GM06990 (cell line): ENCODE measurements at regions not wholly inside any gene's neighbourhood (a gene's known extent, or its start where the extent isn't known, plus 50 kb on each side); places are given as distances from the start of the nearest gene placed in this dataset.

ENCODE experiments used
- DNase-seq: peaks from one replicate; pipeline ENCODE4 v3.0.0-alpha.2; 2011; ENCODE audit not compliant: insufficient read length; ENCODE audit errors: extremely low read depth
- H3K27me3 ChIP-seq: replicated peaks from 2 replicates; pipeline ENCODE4 v1.6.0; 2011; ENCODE audit warnings: low read length; ENCODE audit not compliant: control insufficient read depth, insufficient read depth
- H3K36me3 ChIP-seq: 2 replicates; pipeline ENCODE4 v1.5.1; 2011; ENCODE audit warnings: low read length; ENCODE audit not compliant: control insufficient read depth, insufficient read depth
- H3K4me3 ChIP-seq: replicated peaks from 2 replicates; pipeline ENCODE4 v1.5.1; 2011; ENCODE audit warnings: low read depth, mild to moderate bottlenecking, control low read depth, low read length
- TF ChIP-seq, protein P1 (sequence below): IDR thresholded peaks from 2 replicates; pipeline ENCODE4 v1.5.1; 2011; ENCODE audit warnings: low read length, control low read depth, mild to moderate bottlenecking, inconsistent platforms; ENCODE audit not compliant: insufficient read depth, poor library complexity, severe bottlenecking

DNA sequence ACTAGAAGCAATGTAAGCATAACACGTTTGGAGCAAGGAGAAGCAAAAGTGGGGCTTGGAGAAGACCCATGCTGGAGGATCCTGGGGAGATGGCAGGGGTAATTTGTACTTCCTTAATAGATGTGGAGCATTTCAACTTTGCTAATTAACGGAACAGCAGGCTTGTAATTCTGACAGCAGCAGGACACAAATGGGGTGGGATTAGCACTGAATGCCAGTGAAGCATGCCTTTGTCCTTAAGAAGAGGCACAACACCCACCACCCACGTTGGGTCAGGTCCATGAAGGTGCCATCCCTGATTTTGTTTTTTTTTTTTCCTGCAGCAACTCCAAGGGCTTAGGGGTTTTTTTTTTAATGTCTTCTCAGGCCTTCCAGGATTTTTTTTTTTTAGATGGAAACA lies 231.9 kb upstream of the ROPN1 start:
- TF ChIP-seq, protein P1, sequence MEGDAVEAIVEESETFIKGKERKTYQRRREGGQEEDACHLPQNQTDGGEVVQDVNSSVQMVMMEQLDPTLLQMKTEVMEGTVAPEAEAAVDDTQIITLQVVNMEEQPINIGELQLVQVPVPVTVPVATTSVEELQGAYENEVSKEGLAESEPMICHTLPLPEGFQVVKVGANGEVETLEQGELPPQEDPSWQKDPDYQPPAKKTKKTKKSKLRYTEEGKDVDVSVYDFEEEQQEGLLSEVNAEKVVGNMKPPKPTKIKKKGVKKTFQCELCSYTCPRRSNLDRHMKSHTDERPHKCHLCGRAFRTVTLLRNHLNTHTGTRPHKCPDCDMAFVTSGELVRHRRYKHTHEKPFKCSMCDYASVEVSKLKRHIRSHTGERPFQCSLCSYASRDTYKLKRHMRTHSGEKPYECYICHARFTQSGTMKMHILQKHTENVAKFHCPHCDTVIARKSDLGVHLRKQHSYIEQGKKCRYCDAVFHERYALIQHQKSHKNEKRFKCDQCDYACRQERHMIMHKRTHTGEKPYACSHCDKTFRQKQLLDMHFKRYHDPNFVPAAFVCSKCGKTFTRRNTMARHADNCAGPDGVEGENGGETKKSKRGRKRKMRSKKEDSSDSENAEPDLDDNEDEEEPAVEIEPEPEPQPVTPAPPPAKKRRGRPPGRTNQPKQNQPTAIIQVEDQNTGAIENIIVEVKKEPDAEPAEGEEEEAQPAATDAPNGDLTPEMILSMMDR, result no peak
- no peaks in the 10 kb centered on the region for H3K36me3 ChIP-seq
- no peak for DNase-seq
- no peak overlapping the region for H3K4me3 ChIP-seq
- no peaks in the 10 kb centered on the region for H3K27me3 ChIP-seq

- DNase-seq, result no peak
- H3K36me3 ChIP-seq, result no peaks in the 10 kb centered on the region
- H3K4me3 ChIP-seq, result no peak overlapping the region
- no peaks in the 10 kb centered on the region for H3K27me3 ChIP-seq
- TF ChIP-seq, protein P1, result no peak
These were observed 235.3 kb upstream of the ROPN1 start for GRCh38 chr3:124227150-124227630.

DNA sequence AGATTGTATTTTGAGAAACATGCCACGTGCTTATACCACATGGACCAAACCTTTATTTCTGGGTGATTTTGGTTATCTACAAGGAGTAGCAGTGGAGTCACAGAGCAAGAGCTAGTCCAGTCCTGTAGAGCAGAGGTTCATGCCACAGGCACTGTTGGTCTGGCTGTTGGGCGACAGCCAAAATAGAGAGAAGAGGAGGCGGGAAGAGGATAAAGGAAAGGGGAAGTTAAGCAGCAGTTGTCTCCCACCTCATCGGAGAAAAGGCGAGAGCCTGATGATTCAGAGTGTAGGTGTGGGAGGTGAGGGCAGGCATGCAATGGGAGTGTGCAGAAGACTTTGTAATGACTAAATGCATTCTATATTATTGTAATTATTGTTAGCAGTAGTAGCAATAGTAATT lies 237.5 kb upstream of the ROPN1 start:
- Histone ChIP-seq H3K4me3 (no peak overlapping the region), H3K27me3 (no peaks in the 10 kb centered on the region; the same call in 1 of the 2 replicates), H3K36me3 (no peaks in the 10 kb centered on the region)
- TF ChIP-seq, protein P1, result no peak
- no peak for DNase-seq

DNA sequence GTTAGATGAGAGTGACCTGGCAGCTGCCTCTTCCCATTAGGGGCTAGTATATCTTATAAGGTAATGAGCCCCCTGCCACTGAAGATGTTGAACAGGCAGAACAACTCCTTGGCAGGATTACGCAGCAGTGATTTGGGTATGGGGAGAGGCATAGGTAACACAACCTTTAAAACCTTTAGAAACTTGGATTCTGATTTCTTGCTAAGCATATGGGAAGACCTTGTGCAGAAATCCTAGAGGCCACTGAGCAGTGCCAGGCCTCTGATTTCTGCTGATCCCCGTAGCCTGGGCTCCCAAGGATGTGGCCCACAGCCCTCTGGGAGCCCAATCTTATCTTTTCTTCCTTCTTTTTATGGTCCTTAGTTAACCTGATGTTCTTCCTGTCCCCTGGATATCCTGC lies 237.9 kb upstream of the ROPN1 start:
- no peak for DNase-seq
- H3K36me3 ChIP-seq, result no peaks in the 10 kb centered on the region
- no peaks in the 10 kb centered on the region; the same call in 1 of the 2 replicates for H3K27me3 ChIP-seq
- TF ChIP-seq, protein P1, result no peak
- H3K4me3 ChIP-seq, result no peak overlapping the region

DNA sequence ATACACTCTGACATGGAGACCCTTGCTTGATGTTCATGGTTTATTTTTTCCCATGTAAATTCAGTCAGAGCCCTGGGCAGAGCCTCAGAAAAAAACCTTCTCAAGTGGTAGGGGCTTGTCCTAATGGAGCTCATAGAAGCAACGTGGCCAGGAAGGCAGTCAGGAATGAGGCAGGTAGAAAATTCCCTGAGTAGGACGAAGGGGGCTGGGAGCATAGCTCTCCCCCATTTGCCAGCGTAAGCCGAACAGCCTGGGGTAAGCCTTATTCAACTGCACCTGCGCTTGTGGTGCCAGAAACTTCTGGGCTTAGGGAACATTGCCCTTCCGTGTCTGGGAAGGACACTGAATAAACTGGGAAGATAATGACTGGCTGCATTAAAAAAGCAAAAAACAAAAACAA lies 238.5 kb upstream of the ROPN1 start:
- Histone ChIP-seq H3K36me3 (no peaks in the 10 kb centered on the region), H3K27me3 (no peaks in the 10 kb centered on the region; the same call in none of the 2 replicates), H3K4me3 (no peak overlapping the region)
- DNase-seq, result no peak
- TF ChIP-seq, protein P1, result no peak

- Histone ChIP-seq H3K36me3 (no peaks in the 10 kb centered on the region), H3K27me3 (no peaks in the 10 kb centered on the region; the same call in none of the 2 replicates), H3K4me3 (no peak overlapping the region)
- DNase-seq, result no peak
- TF ChIP-seq, protein P1, result no peak
These were observed 239.1 kb upstream of the ROPN1 start for GRCh38 chr3:124230998-124231397.
